ENCODE measurements at regions not wholly inside any gene's neighbourhood (a gene's known extent, or its start where the extent isn't known, plus 50 kb on each side); places are given as distances from the start of the nearest gene placed in this dataset.

- H3K9me3 ChIP-seq (ENCODE audit: control insufficient read depth in 4 of 4, low read length in 3 of 4): no peaks in the 10 kb centered on the region
- TF ChIP-seq SP1 (IDR thresholded peaks at IDR 0.05): no peak
- TF ChIP-seq FOXA1 (IDR thresholded peaks at IDR 0.05): no peak
- TF ChIP-seq JUND (IDR thresholded peaks at IDR 0.05): no peak
- TF ChIP-seq HNF4G (IDR thresholded peaks at IDR 0.05): no peak
- no peak for TF ChIP-seq RAD21 (IDR thresholded peaks at IDR 0.05)
- TF ChIP-seq ZBTB33 (IDR thresholded peaks at IDR 0.05): no peak
- TF ChIP-seq EGR1 (IDR thresholded peaks at IDR 0.05; ENCODE audit: low read depth in 2 of 2): no peak
- TF ChIP-seq HNF4A (conservative IDR thresholded peaks at IDR 0.05): no peak
- no peak for TF ChIP-seq REST (IDR thresholded peaks at IDR 0.05)
- no peak for TF ChIP-seq MAX (IDR thresholded peaks at IDR 0.05)
- H3K9ac ChIP-seq (ENCODE audit: low read depth in 1 of 2, low read length in 2 of 2): no peak overlapping the region
- H3K36me3 ChIP-seq (ENCODE audit: control insufficient read depth in 4 of 4, insufficient read depth in 3 of 4, low read depth in 1 of 4, low read length in 3 of 4): no peaks in the 10 kb centered on the region
- H3K27ac ChIP-seq (ENCODE audit: low read depth in 1 of 2, low read length in 2 of 2): no peak overlapping the region
- H3K4me1 ChIP-seq (ENCODE audit: control insufficient read depth in 4 of 4, insufficient read depth in 4 of 4, low read length in 3 of 4): no peaks in the 10 kb centered on the region
- no peak overlapping the region for H3K4me3 ChIP-seq (ENCODE audit: low read depth in 1 of 3, low read length in 3 of 3)
- no peak for DNase-seq (ENCODE audit: low spot score)
- 88% methylated on average over 4 of the region's 4 CpGs for WGBS
- no peaks in the 10 kb centered on the region for H3K27me3 ChIP-seq (ENCODE audit: control insufficient read depth in 4 of 4, insufficient read depth in 4 of 4, low read length in 3 of 4)
These were observed 77.5 kb downstream of the MID1IP1 start for GRCh38 chrX:38878641-38879340.

GRCh38 chrX:38879631-38880220 is 78.5 kb downstream of the MID1IP1 start:
- no peaks in the 10 kb centered on the region for H3K9me3 ChIP-seq (ENCODE audit: control insufficient read depth in 4 of 4, low read length in 3 of 4)
- no peaks in the 10 kb centered on the region for H3K4me1 ChIP-seq (ENCODE audit: control insufficient read depth in 4 of 4, insufficient read depth in 4 of 4, low read length in 3 of 4)
- 75% methylated on average over 4 of the region's 4 CpGs for WGBS
- H3K9ac ChIP-seq (ENCODE audit: low read depth in 1 of 2, low read length in 2 of 2): no peak overlapping the region
- no peaks in the 10 kb centered on the region for H3K36me3 ChIP-seq (ENCODE audit: control insufficient read depth in 4 of 4, insufficient read depth in 3 of 4, low read depth in 1 of 4, low read length in 3 of 4)
- no peak for DNase-seq (ENCODE audit: low spot score)
- H3K27me3 ChIP-seq (ENCODE audit: control insufficient read depth in 4 of 4, insufficient read depth in 4 of 4, low read length in 3 of 4): no peaks in the 10 kb centered on the region
- no peak overlapping the region for H3K4me3 ChIP-seq (ENCODE audit: low read depth in 1 of 3, low read length in 3 of 3)
- no peak overlapping the region for H3K27ac ChIP-seq (ENCODE audit: low read depth in 1 of 2, low read length in 2 of 2)
- no peak for TF ChIP-seq YY1 (IDR thresholded peaks at IDR 0.05)
- no peak for TF ChIP-seq REST (IDR thresholded peaks at IDR 0.05)
- no peak for TF ChIP-seq GABPA (IDR thresholded peaks at IDR 0.05 in 1 of 2, conservative IDR thresholded peaks at IDR 0.05 in 1 of 2)
- TF ChIP-seq MAX (IDR thresholded peaks at IDR 0.05): no peak
- no peak for TF ChIP-seq EGR1 (IDR thresholded peaks at IDR 0.05; ENCODE audit: low read depth in 2 of 2)
- no peak for TF ChIP-seq RAD21 (IDR thresholded peaks at IDR 0.05)
- TF ChIP-seq FOXA1 (IDR thresholded peaks at IDR 0.05): no peak
- TF ChIP-seq FOXA2 (IDR thresholded peaks at IDR 0.05): no peak
- TF ChIP-seq CTCF (IDR thresholded peaks at IDR 0.05; ENCODE audit: low read depth, low read length, missing input control): no peak
- TF ChIP-seq RXRA (IDR thresholded peaks at IDR 0.05): no peak
- TF ChIP-seq ZBTB33 (IDR thresholded peaks at IDR 0.05): no peak
- no peak for TF ChIP-seq JUND (IDR thresholded peaks at IDR 0.05)
- no peak for TF ChIP-seq ATF3 (IDR thresholded peaks at IDR 0.05)
